ENCODE measurements at regions not wholly inside any gene's neighbourhood (a gene's known extent, or its start where the extent isn't known, plus 50 kb on each side); places are given as distances from the start of the nearest gene placed in this dataset.

- TF ChIP-seq GATA2 (IDR thresholded peaks at IDR 0.05; ENCODE audit: low read depth, low read length) (no peak), GATA3 (IDR thresholded peaks at IDR 0.05; ENCODE audit: low read depth, low read length) (no peak)
Observed at GRCh38 chr9:1207686-1208085, 157.5 kb downstream of the DMRT2 start.
